Hepatocyte (in vitro differentiated cells): ENCODE measurements at regions not wholly inside any gene's neighbourhood (a gene's known extent, or its start where the extent isn't known, plus 50 kb on each side); places are given as distances from the start of the nearest gene placed in this dataset.

Experiments used
- DNase-seq: peaks from one replicate; pipeline ENCODE4 v3.0.0-alpha.2; 2016; ENCODE audit warnings: low spot score
- H2AFZ ChIP-seq: fragments of 200-600 bp; sonication (generic); 2 replicates; pipeline ENCODE4 v1.6.0; 2016; ENCODE audit warnings: antibody characterized with exemption, mild to moderate bottlenecking
- H3K27ac ChIP-seq: fragments of 200-600 bp; sonication (generic); 2 replicates; pipeline ENCODE4 v1.5.1; 2016; ENCODE audit warnings: mild to moderate bottlenecking
- H3K27me3 ChIP-seq: fragments of 200-600 bp; sonication (generic); 2 replicates; pipeline ENCODE4 v1.6.1; 2016
- H3K36me3 ChIP-seq: fragments of 200-600 bp; sonication (generic); replicated peaks from 2 replicates; pipeline ENCODE4 v1.5.1; 2016; ENCODE audit warnings: low read depth; ENCODE audit not compliant: insufficient read depth
- H3K4me1 ChIP-seq: fragments of 200-600 bp; sonication (generic); 2 replicates; pipeline ENCODE4 v1.5.1; 2016; ENCODE audit warnings: mild to moderate bottlenecking, moderate library complexity; ENCODE audit not compliant: insufficient read depth
- H3K4me2 ChIP-seq: fragments of 200-600 bp; sonication (generic); 2 replicates; pipeline ENCODE4 v1.6.0; 2016
- H3K4me3 ChIP-seq: fragments of 200-600 bp; sonication (generic); 2 replicates; pipeline ENCODE4 v1.5.1; 2016; ENCODE audit warnings: mild to moderate bottlenecking
- H3K79me2 ChIP-seq: fragments of 200-600 bp; sonication (generic); 2 replicates; pipeline ENCODE4 v1.6.0; 2017; ENCODE audit warnings: mild to moderate bottlenecking
- H3K9me2 ChIP-seq: fragments of 200-600 bp; sonication (generic); replicated peaks from 2 replicates; pipeline ENCODE4 v1.6.0; 2017; ENCODE audit warnings: mild to moderate bottlenecking; ENCODE audit not compliant: insufficient read depth
- H3K9me3 ChIP-seq: fragments of 200-600 bp; sonication (generic); 2 replicates; pipeline ENCODE4 v1.5.1; 2016; ENCODE audit warnings: low read depth, mild to moderate bottlenecking
- H4K20me1 ChIP-seq: fragments of 200-600 bp; sonication (generic); 2 replicates; pipeline ENCODE4 v1.6.0; 2016; ENCODE audit warnings: mild to moderate bottlenecking; ENCODE audit not compliant: insufficient read depth, poor library complexity, severe bottlenecking
- EZH2 ChIP-seq: fragments of 200-600 bp; sonication (generic); IDR thresholded peaks from 2 replicates; pipeline ENCODE4 v1.6.1; 2016; ENCODE audit warnings: antibody characterized with exemption, mild to moderate bottlenecking, borderline replicate concordance
- EZH2phosphoT487 ChIP-seq: fragments of 200-600 bp; sonication (generic); IDR thresholded peaks from one replicate; pipeline ENCODE4 v1.6.1; 2018; ENCODE audit warnings: antibody characterized with exemption, mild to moderate bottlenecking, low read depth, moderate library complexity; ENCODE audit not compliant: unreplicated experiment, severe bottlenecking
- WGBS: methylation state at CpG from one replicate; pipeline ENCODE4 v1.1.6; 2016; ENCODE audit warnings: low lambda C conversion rate; ENCODE audit errors: missing lambda C conversion rate; 5-methylcytosine and 5-hydroxymethylcytosine counted together
- TF ChIP-seq, protein P1 (sequence below): fragments of 200-600 bp; sonication (generic); IDR thresholded peaks from 2 replicates; pipeline ENCODE4 v1.5.1; 2016; ENCODE audit warnings: antibody characterized with exemption, mild to moderate bottlenecking; ENCODE audit not compliant: poor library complexity

DNA sequence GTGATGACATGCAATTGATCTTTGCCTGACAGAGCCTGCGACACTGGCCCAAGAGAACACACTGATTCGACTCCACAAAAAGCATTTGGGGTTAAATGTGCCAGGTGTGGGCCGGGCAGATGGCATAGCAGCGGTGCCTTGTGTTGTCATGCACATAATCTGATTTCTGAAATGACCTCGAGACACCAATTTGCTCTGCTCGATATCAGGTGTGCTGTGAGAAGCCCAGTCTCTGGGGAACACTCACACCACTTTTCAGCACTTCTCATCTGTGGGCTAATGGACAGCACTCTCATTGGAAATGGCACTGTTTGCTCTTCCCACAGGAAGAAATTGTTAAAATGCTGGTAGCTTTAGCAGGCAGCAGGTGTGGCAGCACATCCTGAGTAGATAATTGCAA is 738.3 kb upstream of the TENM3 start:
- Histone ChIP-seq H2AFZ (no peak overlapping the region), H4K20me1 (no peaks in the 10 kb centered on the region), H3K27ac (no peak overlapping the region), H3K79me2 (no peaks in the 10 kb centered on the region), H3K9me2 (no peaks in the 10 kb centered on the region), H3K4me1 (no peaks in the 10 kb centered on the region), H3K4me3 (no peak overlapping the region), H3K4me2 (no peak overlapping the region), H3K27me3 (peaks cover 8% of the 10 kb centered on the region), H3K36me3 (no peaks in the 10 kb centered on the region), H3K9me3 (no peaks in the 10 kb centered on the region)
- TF ChIP-seq EZH2 = no peak
- TF ChIP-seq, protein P1, sequence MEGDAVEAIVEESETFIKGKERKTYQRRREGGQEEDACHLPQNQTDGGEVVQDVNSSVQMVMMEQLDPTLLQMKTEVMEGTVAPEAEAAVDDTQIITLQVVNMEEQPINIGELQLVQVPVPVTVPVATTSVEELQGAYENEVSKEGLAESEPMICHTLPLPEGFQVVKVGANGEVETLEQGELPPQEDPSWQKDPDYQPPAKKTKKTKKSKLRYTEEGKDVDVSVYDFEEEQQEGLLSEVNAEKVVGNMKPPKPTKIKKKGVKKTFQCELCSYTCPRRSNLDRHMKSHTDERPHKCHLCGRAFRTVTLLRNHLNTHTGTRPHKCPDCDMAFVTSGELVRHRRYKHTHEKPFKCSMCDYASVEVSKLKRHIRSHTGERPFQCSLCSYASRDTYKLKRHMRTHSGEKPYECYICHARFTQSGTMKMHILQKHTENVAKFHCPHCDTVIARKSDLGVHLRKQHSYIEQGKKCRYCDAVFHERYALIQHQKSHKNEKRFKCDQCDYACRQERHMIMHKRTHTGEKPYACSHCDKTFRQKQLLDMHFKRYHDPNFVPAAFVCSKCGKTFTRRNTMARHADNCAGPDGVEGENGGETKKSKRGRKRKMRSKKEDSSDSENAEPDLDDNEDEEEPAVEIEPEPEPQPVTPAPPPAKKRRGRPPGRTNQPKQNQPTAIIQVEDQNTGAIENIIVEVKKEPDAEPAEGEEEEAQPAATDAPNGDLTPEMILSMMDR = no peak
- TF ChIP-seq EZH2phosphoT487 = no peak
- WGBS = 88% methylated on average over 6 of the region's 6 CpGs
- no peak for DNase-seq

DNA sequence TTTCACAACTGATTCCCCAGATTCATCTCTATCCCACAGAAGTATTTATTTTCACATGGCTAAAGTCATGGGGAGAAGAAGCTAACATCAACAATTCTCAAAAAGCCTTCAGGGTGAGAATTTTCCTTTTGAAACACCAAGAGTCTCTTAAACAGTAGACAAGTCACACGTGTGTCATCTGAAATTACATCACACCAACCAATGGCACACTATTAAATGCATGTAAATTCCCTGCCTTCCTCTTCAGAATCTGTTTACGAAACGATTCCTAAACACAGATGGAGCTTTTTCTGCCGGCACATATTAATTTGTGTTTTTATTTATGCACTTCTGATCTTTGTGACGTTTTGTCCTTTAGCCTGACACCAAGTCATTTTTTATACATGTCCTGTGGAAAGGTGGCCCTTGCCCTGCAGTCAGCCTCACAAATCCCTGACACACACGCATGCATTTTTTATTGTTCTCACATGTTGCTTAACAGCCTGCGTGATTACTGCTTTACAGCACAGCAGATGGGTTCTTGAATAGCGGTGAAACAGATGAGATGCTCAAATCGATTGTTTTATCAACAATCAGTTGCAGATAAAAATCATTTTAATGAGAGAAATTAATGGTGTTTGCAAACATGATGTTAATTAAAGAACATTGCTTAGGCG is 735.9 kb upstream of the TENM3 start:
- Histone ChIP-seq H3K4me1 (no peaks in the 10 kb centered on the region), H3K79me2 (no peaks in the 10 kb centered on the region), H3K27ac (no peak overlapping the region), H3K27me3 (peaks cover 8% of the 10 kb centered on the region), H3K9me3 (no peaks in the 10 kb centered on the region), H2AFZ (no peak overlapping the region), H3K4me2 (no peak overlapping the region), H3K9me2 (no peaks in the 10 kb centered on the region), H3K36me3 (no peaks in the 10 kb centered on the region), H3K4me3 (no peak overlapping the region), H4K20me1 (no peaks in the 10 kb centered on the region)
- no peak for DNase-seq
- TF ChIP-seq EZH2 = no peak
- TF ChIP-seq, protein P1 = no peak
- TF ChIP-seq EZH2phosphoT487 = no peak
- 66% methylated on average over 10 of the region's 10 CpGs for WGBS

DNA sequence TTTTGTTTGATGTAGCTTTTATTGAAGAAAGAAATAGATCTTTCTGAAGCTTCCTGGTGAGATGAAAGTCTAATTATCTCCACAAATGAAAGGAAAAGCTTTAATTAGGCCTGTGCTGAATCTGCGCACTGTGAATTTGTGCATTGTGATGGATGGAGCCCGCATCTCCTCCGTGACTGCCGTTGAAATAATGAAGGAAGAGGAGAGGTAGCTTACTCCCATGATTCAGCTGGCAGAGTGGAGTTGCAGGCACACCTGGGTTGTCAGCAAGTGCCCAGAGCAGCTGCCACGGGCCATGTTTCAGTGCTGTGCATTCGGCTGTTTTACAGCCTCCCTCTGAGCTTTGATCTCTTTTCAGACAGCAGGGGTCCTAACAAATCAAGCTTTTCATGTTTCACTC is 735.3 kb upstream of the TENM3 start:
- H3K27ac ChIP-seq = no peak overlapping the region
- H3K4me2 ChIP-seq = no peak overlapping the region
- no peaks in the 10 kb centered on the region for H3K4me1 ChIP-seq
- no peaks in the 10 kb centered on the region for H3K79me2 ChIP-seq
- H3K9me2 ChIP-seq = no peaks in the 10 kb centered on the region
- no peak for DNase-seq
- no peaks in the 10 kb centered on the region for H4K20me1 ChIP-seq
- no peak for TF ChIP-seq EZH2phosphoT487
- TF ChIP-seq EZH2 = no peak
- TF ChIP-seq, protein P1 = no peak
- no peak overlapping the region for H3K4me3 ChIP-seq
- WGBS = 69% methylated on average over 6 of the region's 6 CpGs
- H2AFZ ChIP-seq = no peak overlapping the region
- H3K27me3 ChIP-seq = peaks cover 8% of the 10 kb centered on the region
- no peaks in the 10 kb centered on the region for H3K9me3 ChIP-seq
- H3K36me3 ChIP-seq = no peaks in the 10 kb centered on the region
